SK-N-SH (cell line): ENCODE measurements at regions not wholly inside any gene's neighbourhood (a gene's known extent, or its start where the extent isn't known, plus 50 kb on each side); places are given as distances from the start of the nearest gene placed in this dataset.

Source experiments
- RCOR1 ChIP-seq: fragments of 150-350 bp; IDR thresholded peaks from 2 replicates; pipeline ENCODE4 v1.6.1; 2017; ENCODE audit warnings: antibody characterized with exemption, low read length
- USF2 ChIP-seq: fragments of 150-350 bp; IDR thresholded peaks from 2 replicates; pipeline ENCODE4 v1.6.1; 2017; ENCODE audit warnings: antibody characterized with exemption, low read length, low read depth, borderline replicate concordance

GRCh38 chrX:52277666-52278065, 91.2 kb upstream of the XAGE2 start:
- TF ChIP-seq RCOR1 (no peak), USF2 (no peak)
